ENCODE measurements at regions not wholly inside any gene's neighbourhood (a gene's known extent, or its start where the extent isn't known, plus 50 kb on each side); places are given as distances from the start of the nearest gene placed in this dataset.

GRCh38 chr3:174540116-174540908 is 318.8 kb upstream of the NAALADL2 start:
- Histone ChIP-seq H4K20me1 (ENCODE audit: control insufficient read depth, extremely low read depth, insufficient read depth, low read length) (no peaks in the 10 kb centered on the region), H3K79me2 (ENCODE audit: control insufficient read depth, insufficient read depth, low read length) (no peaks in the 10 kb centered on the region), H3K27me3 (ENCODE audit: control insufficient read depth, extremely low read depth, insufficient read depth, low read length) (no peaks in the 10 kb centered on the region), H3K27ac (ENCODE audit: control insufficient read depth, insufficient read depth, low read length) (no peak overlapping the region), H3K9me1 (ENCODE audit: control insufficient read depth, extremely low read depth, insufficient read depth, low read length) (no peaks in the 10 kb centered on the region), H2AFZ (ENCODE audit: control insufficient read depth, low read length) (no peak overlapping the region), H3K9ac (ENCODE audit: control insufficient read depth, extremely low read depth, insufficient read depth, low read length) (no peak overlapping the region), H3K4me3 (ENCODE audit: control insufficient read depth in 2 of 3, extremely low read depth in 1 of 3, insufficient read depth in 2 of 3, low read depth in 1 of 3, low read length in 3 of 3) (no peak overlapping the region), H3K4me2 (ENCODE audit: control insufficient read depth, extremely low read depth, insufficient read depth, low read depth, low read length) (no peak overlapping the region), H3K9me3 (ENCODE audit: control insufficient read depth, low read depth, low read length) (no peaks in the 10 kb centered on the region), H3K4me1 (ENCODE audit: control insufficient read depth, extremely low read depth, insufficient read depth, low read length) (no peaks in the 10 kb centered on the region), H3K36me3 (ENCODE audit: control insufficient read depth in 2 of 2, extremely low read depth in 1 of 2, insufficient read depth in 2 of 2, low read length in 2 of 2) (no peaks in the 10 kb centered on the region)
- FAIRE-seq (no peak), DNase-seq (ENCODE audit: low read depth, low spot score) (no peak)
- dilution Hi-C loops (cut with MboI; ENCODE audit: extremely low pct_ligation_motif_present, low sequenced_read_pairs), result no loop called here
- TF ChIP-seq EZH2 (IDR thresholded peaks at IDR 0.05; ENCODE audit: low read length) (no peak), CTCF (optimal IDR thresholded peaks at IDR 0.05 in 1 of 3, IDR thresholded peaks at IDR 0.05 in 1 of 3, conservative IDR thresholded peaks at IDR 0.05 in 1 of 3; ENCODE audit: extremely low read depth in 1 of 3, insufficient read depth in 2 of 3, low read length in 3 of 3) (no peak)

GRCh38 chr3:174541708-174542315 is 317.3 kb upstream of the NAALADL2 start:
- H2AFZ ChIP-seq (ENCODE audit: control insufficient read depth, low read length), result no peak overlapping the region
- no peaks in the 10 kb centered on the region for H3K4me1 ChIP-seq (ENCODE audit: control insufficient read depth, extremely low read depth, insufficient read depth, low read length)
- no peaks in the 10 kb centered on the region for H3K79me2 ChIP-seq (ENCODE audit: control insufficient read depth, insufficient read depth, low read length)
- no peak overlapping the region for H3K27ac ChIP-seq (ENCODE audit: control insufficient read depth, insufficient read depth, low read length)
- no peak overlapping the region for H3K9ac ChIP-seq (ENCODE audit: control insufficient read depth, extremely low read depth, insufficient read depth, low read length)
- DNase-seq (ENCODE audit: low read depth, low spot score) (no peak), FAIRE-seq (peak; percentile 5)
- no peaks in the 10 kb centered on the region for H3K27me3 ChIP-seq (ENCODE audit: control insufficient read depth, extremely low read depth, insufficient read depth, low read length)
- no peak overlapping the region for H3K4me2 ChIP-seq (ENCODE audit: control insufficient read depth, extremely low read depth, insufficient read depth, low read depth, low read length)
- H3K9me3 ChIP-seq (ENCODE audit: control insufficient read depth, low read depth, low read length), result no peaks in the 10 kb centered on the region
- no peaks in the 10 kb centered on the region for H3K9me1 ChIP-seq (ENCODE audit: control insufficient read depth, extremely low read depth, insufficient read depth, low read length)
- H4K20me1 ChIP-seq (ENCODE audit: control insufficient read depth, extremely low read depth, insufficient read depth, low read length), result no peaks in the 10 kb centered on the region
- H3K4me3 ChIP-seq (ENCODE audit: control insufficient read depth in 2 of 3, extremely low read depth in 1 of 3, insufficient read depth in 2 of 3, low read depth in 1 of 3, low read length in 3 of 3), result no peak overlapping the region
- dilution Hi-C loops (cut with MboI; ENCODE audit: extremely low pct_ligation_motif_present, low sequenced_read_pairs), result no loop called here
- no peak for TF ChIP-seq EZH2 (IDR thresholded peaks at IDR 0.05; ENCODE audit: low read length)
- no peak for TF ChIP-seq CTCF (optimal IDR thresholded peaks at IDR 0.05 in 1 of 3, IDR thresholded peaks at IDR 0.05 in 1 of 3, conservative IDR thresholded peaks at IDR 0.05 in 1 of 3; ENCODE audit: extremely low read depth in 1 of 3, insufficient read depth in 2 of 3, low read length in 3 of 3)
- no peaks in the 10 kb centered on the region for H3K36me3 ChIP-seq (ENCODE audit: control insufficient read depth in 2 of 2, extremely low read depth in 1 of 2, insufficient read depth in 2 of 2, low read length in 2 of 2)

Data from keratinocyte (primary cell).